ENCODE measurements at regions not wholly inside any gene's neighbourhood (a gene's known extent, or its start where the extent isn't known, plus 50 kb on each side); places are given as distances from the start of the nearest gene placed in this dataset.

GRCh38 chr4:170776983-170777382 lies 687.2 kb upstream of the AADAT start:
- TF ChIP-seq CTCF (IDR thresholded peaks at IDR 0.05), result no peak
- no peak for TF ChIP-seq ZFX (IDR thresholded peaks at IDR 0.05; ENCODE audit: borderline replicate concordance)
- H3K27ac ChIP-seq, result no peak overlapping the region

- TF ChIP-seq CTCF (IDR thresholded peaks at IDR 0.05) (no peak), ZFX (IDR thresholded peaks at IDR 0.05; ENCODE audit: borderline replicate concordance) (no peak)
Measured at GRCh38 chr4:170775851-170776250, 686.1 kb upstream of the AADAT start.

GRCh38 chr4:170773709-170774273 lies 684.0 kb upstream of the AADAT start:
- TF ChIP-seq ZFX (IDR thresholded peaks at IDR 0.05; ENCODE audit: borderline replicate concordance) (no peak), CTCF (IDR thresholded peaks at IDR 0.05) (no peak)
- H3K27ac ChIP-seq, result no peak overlapping the region

More at GRCh38 chr4:170775851-170776250, 686.1 kb upstream of the AADAT start:
- no peak overlapping the region for H3K27ac ChIP-seq

GRCh38 chr4:170772429-170772828 lies 682.7 kb upstream of the AADAT start:
- H3K27ac ChIP-seq, result no peak overlapping the region
- TF ChIP-seq ZFX (IDR thresholded peaks at IDR 0.05; ENCODE audit: borderline replicate concordance) (no peak), CTCF (IDR thresholded peaks at IDR 0.05) (no peak)

GRCh38 chr4:170770664-170771063 lies 680.9 kb upstream of the AADAT start:
- H3K27ac ChIP-seq, result no peak overlapping the region
- no peak for TF ChIP-seq ZFX (IDR thresholded peaks at IDR 0.05; ENCODE audit: borderline replicate concordance)

- TF ChIP-seq CTCF (IDR thresholded peaks at IDR 0.05) (no peak), ZFX (IDR thresholded peaks at IDR 0.05; ENCODE audit: borderline replicate concordance) (no peak)
- H3K27ac ChIP-seq, result no peak overlapping the region
Measured at GRCh38 chr4:170769862-170770261, 680.1 kb upstream of the AADAT start.

- no peak overlapping the region for H3K27ac ChIP-seq
- TF ChIP-seq CTCF (IDR thresholded peaks at IDR 0.05), result no peak
- no peak for TF ChIP-seq ZFX (IDR thresholded peaks at IDR 0.05; ENCODE audit: borderline replicate concordance)
Measured at GRCh38 chr4:170758988-170759387, 669.2 kb upstream of the AADAT start.

- no peak overlapping the region for H3K27ac ChIP-seq
Measured at GRCh38 chr4:170750519-170750918, 660.8 kb upstream of the AADAT start.

More at GRCh38 chr4:170750519-170750918, 660.8 kb upstream of the AADAT start:
- TF ChIP-seq ZFX (IDR thresholded peaks at IDR 0.05; ENCODE audit: borderline replicate concordance), result no peak
- no peak for TF ChIP-seq CTCF (IDR thresholded peaks at IDR 0.05)
